ENCODE measurements at regions not wholly inside any gene's neighbourhood (a gene's known extent, or its start where the extent isn't known, plus 50 kb on each side); places are given as distances from the start of the nearest gene placed in this dataset.

- intact Hi-C loops (cut with micrococcal nuclease; ENCODE audit: unreplicated experiment), result no loop called here
- POLR2A ChIA-PET (ENCODE audit: low non-redundant PET), result no interaction called here
- no peaks in the 10 kb centered on the region for H3K9me3 ChIP-seq (ENCODE audit: low read depth, low read length, poor library complexity, severe bottlenecking)
- H3K27me3 ChIP-seq (replicated peaks; ENCODE audit: insufficient read depth, low read depth, low read length, poor library complexity), result no peaks in the 10 kb centered on the region
- no peaks in the 10 kb centered on the region for H3K4me1 ChIP-seq (ENCODE audit: insufficient read depth, low read length, poor library complexity, severe bottlenecking)
- TF ChIP-seq, protein P1, sequence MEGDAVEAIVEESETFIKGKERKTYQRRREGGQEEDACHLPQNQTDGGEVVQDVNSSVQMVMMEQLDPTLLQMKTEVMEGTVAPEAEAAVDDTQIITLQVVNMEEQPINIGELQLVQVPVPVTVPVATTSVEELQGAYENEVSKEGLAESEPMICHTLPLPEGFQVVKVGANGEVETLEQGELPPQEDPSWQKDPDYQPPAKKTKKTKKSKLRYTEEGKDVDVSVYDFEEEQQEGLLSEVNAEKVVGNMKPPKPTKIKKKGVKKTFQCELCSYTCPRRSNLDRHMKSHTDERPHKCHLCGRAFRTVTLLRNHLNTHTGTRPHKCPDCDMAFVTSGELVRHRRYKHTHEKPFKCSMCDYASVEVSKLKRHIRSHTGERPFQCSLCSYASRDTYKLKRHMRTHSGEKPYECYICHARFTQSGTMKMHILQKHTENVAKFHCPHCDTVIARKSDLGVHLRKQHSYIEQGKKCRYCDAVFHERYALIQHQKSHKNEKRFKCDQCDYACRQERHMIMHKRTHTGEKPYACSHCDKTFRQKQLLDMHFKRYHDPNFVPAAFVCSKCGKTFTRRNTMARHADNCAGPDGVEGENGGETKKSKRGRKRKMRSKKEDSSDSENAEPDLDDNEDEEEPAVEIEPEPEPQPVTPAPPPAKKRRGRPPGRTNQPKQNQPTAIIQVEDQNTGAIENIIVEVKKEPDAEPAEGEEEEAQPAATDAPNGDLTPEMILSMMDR (conservative IDR thresholded peaks at IDR 0.05; ENCODE audit: low read depth, low read length), result no peak
- no peak for TF ChIP-seq EZH2 (IDR thresholded peaks at IDR 0.05; ENCODE audit: borderline replicate concordance, low read depth, low read length, poor library complexity, severe bottlenecking)
- DNase-seq (ENCODE audit: low spot score), result no peak
- no peak overlapping the region for H3K4me3 ChIP-seq (ENCODE audit: low read depth, low read length, poor library complexity, severe bottlenecking)
- CTCF ChIA-PET, result no interaction called here
- no TSS peak for BruUV-seq (replicated peaks)
- no peaks in the 10 kb centered on the region for H3K36me3 ChIP-seq (ENCODE audit: insufficient read depth, low read length, poor library complexity, severe bottlenecking)
- no peak overlapping the region for H3K27ac ChIP-seq (ENCODE audit: low read depth, low read length, poor library complexity, severe bottlenecking)
These were observed 464.9 kb upstream of the MPDZ start for GRCh38 chr9:13744261-13744901.

DNA sequence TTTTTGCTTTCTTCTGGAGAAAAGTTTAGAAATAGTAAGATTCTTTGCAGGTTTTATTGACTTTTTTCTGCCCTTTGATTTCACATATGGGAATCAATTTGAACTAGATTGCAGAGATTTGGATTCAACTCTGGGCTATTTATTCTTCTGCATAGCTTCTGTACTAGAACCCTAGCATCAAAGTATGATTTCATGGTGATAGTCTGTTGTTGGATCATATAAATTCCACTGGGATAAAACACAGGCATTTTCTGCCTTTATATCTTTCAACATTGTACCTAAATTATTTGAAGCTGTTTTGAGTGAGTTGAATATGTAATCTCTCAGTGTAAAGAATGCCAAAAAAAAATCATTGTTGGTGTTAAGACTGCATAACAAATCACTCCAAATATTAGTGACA lies 458.4 kb upstream of the MPDZ start:
- Histone ChIP-seq H3K4me1 (ENCODE audit: insufficient read depth, low read length, poor library complexity, severe bottlenecking) (no peaks in the 10 kb centered on the region), H3K9me3 (ENCODE audit: low read depth, low read length, poor library complexity, severe bottlenecking) (no peaks in the 10 kb centered on the region), H3K4me3 (ENCODE audit: low read depth, low read length, poor library complexity, severe bottlenecking) (no peak overlapping the region), H3K36me3 (ENCODE audit: insufficient read depth, low read length, poor library complexity, severe bottlenecking) (no peaks in the 10 kb centered on the region), H3K27me3 (replicated peaks; ENCODE audit: insufficient read depth, low read depth, low read length, poor library complexity) (peaks cover 5% of the 10 kb centered on the region), H3K27ac (ENCODE audit: low read depth, low read length, poor library complexity, severe bottlenecking) (no peak overlapping the region)
- no TSS peak for BruUV-seq (replicated peaks)
- CTCF ChIA-PET, result no interaction called here
- DNase-seq (ENCODE audit: low spot score), result no peak
- POLR2A ChIA-PET (ENCODE audit: low non-redundant PET), result no interaction called here
- TF ChIP-seq, protein P1 (conservative IDR thresholded peaks at IDR 0.05; ENCODE audit: low read depth, low read length), result no peak
- no peak for TF ChIP-seq EZH2 (IDR thresholded peaks at IDR 0.05; ENCODE audit: borderline replicate concordance, low read depth, low read length, poor library complexity, severe bottlenecking)
- intact Hi-C loops (cut with micrococcal nuclease; ENCODE audit: unreplicated experiment), result no loop called here

GRCh38 chr9:13735181-13735580 lies 455.7 kb upstream of the MPDZ start:
- H3K36me3 ChIP-seq (ENCODE audit: insufficient read depth, low read length, poor library complexity, severe bottlenecking), result no peaks in the 10 kb centered on the region
- no TSS peak for BruUV-seq (replicated peaks)
- ChIA-PET CTCF (no interaction called here), POLR2A (ENCODE audit: low non-redundant PET) (interaction anchor here (0.6 kb wide), 1 partner anchor 1548 kb away, joined by 3 read pairs; no protein-coding TSS in a partner anchor)
- H3K9me3 ChIP-seq (ENCODE audit: low read depth, low read length, poor library complexity, severe bottlenecking), result no peaks in the 10 kb centered on the region
- H3K27me3 ChIP-seq (replicated peaks; ENCODE audit: insufficient read depth, low read depth, low read length, poor library complexity), result peaks cover 5% of the 10 kb centered on the region
- no peak for DNase-seq (ENCODE audit: low spot score)
- intact Hi-C loops (cut with micrococcal nuclease; ENCODE audit: unreplicated experiment), result no loop called here
- H3K27ac ChIP-seq (ENCODE audit: low read depth, low read length, poor library complexity, severe bottlenecking), result no peak overlapping the region
- no peak overlapping the region for H3K4me3 ChIP-seq (ENCODE audit: low read depth, low read length, poor library complexity, severe bottlenecking)
- no peaks in the 10 kb centered on the region for H3K4me1 ChIP-seq (ENCODE audit: insufficient read depth, low read length, poor library complexity, severe bottlenecking)
- no peak for TF ChIP-seq EZH2 (IDR thresholded peaks at IDR 0.05; ENCODE audit: borderline replicate concordance, low read depth, low read length, poor library complexity, severe bottlenecking)
- TF ChIP-seq, protein P1 (conservative IDR thresholded peaks at IDR 0.05; ENCODE audit: low read depth, low read length), result no peak

Data from A673 (cell line).